ENCODE measurements at regions not wholly inside any gene's neighbourhood (a gene's known extent, or its start where the extent isn't known, plus 50 kb on each side); places are given as distances from the start of the nearest gene placed in this dataset.

GRCh38 chrX:10813761-10814160 lies 193.4 kb upstream of the MID1 start:
- Histone ChIP-seq H3K27ac (ENCODE audit: low read depth, low read length) (no peak overlapping the region), H3K27me3 (ENCODE audit: insufficient read depth, low read length) (no peaks in the 10 kb centered on the region), H2AFZ (ENCODE audit: low read length, unreplicated experiment) (no peak overlapping the region), H3K4me1 (ENCODE audit: control insufficient read depth, insufficient read depth, low read length, unreplicated experiment) (no peaks in the 10 kb centered on the region), H3K36me3 (ENCODE audit: insufficient read depth, low read length) (no peaks in the 10 kb centered on the region), H3K79me2 (ENCODE audit: control insufficient read depth, insufficient read depth, low read length, unreplicated experiment) (no peaks in the 10 kb centered on the region), H3K4me3 (ENCODE audit: low read depth, low read length) (no peak overlapping the region)

DNA sequence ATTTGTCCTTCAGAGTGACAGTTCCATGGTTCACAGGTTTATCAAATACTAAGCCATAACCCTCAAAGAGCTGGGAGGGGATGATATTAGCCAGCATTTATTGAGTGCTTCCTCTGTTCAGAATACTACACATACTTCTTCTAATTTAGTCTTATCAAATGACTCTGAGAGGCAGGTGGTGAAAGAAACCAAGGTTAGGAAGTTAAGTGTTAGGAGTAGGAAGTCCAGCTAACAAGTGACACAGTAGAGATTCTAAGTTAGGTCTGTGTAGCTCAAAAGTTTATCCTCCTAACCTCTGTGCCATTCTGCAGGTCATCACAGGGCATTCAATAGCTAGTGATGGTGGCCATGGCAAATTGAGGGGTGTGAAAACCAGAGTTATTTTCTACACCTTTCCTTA lies 198.3 kb upstream of the MID1 start:
- Histone ChIP-seq H3K4me1 (ENCODE audit: control insufficient read depth, insufficient read depth, low read length, unreplicated experiment) (peaks cover 8% of the 10 kb centered on the region), H2AFZ (ENCODE audit: low read length, unreplicated experiment) (no peak overlapping the region), H3K4me3 (ENCODE audit: low read depth, low read length) (no peak overlapping the region), H3K36me3 (ENCODE audit: insufficient read depth, low read length) (no peaks in the 10 kb centered on the region), H3K79me2 (ENCODE audit: control insufficient read depth, insufficient read depth, low read length, unreplicated experiment) (no peaks in the 10 kb centered on the region), H3K27ac (ENCODE audit: low read depth, low read length) (no peak overlapping the region), H3K27me3 (ENCODE audit: insufficient read depth, low read length) (no peaks in the 10 kb centered on the region)

GRCh38 chrX:10819973-10820372 lies 199.6 kb upstream of the MID1 start:
- H3K36me3 ChIP-seq (ENCODE audit: insufficient read depth, low read length) = no peaks in the 10 kb centered on the region
- H3K79me2 ChIP-seq (ENCODE audit: control insufficient read depth, insufficient read depth, low read length, unreplicated experiment) = no peaks in the 10 kb centered on the region
- H3K27me3 ChIP-seq (ENCODE audit: insufficient read depth, low read length) = no peaks in the 10 kb centered on the region
- peaks cover 8% of the 10 kb centered on the region for H3K4me1 ChIP-seq (ENCODE audit: control insufficient read depth, insufficient read depth, low read length, unreplicated experiment)
- H2AFZ ChIP-seq (ENCODE audit: low read length, unreplicated experiment) = no peak overlapping the region
- H3K27ac ChIP-seq (ENCODE audit: low read depth, low read length) = no peak overlapping the region
- no peak overlapping the region for H3K4me3 ChIP-seq (ENCODE audit: low read depth, low read length)

DNA sequence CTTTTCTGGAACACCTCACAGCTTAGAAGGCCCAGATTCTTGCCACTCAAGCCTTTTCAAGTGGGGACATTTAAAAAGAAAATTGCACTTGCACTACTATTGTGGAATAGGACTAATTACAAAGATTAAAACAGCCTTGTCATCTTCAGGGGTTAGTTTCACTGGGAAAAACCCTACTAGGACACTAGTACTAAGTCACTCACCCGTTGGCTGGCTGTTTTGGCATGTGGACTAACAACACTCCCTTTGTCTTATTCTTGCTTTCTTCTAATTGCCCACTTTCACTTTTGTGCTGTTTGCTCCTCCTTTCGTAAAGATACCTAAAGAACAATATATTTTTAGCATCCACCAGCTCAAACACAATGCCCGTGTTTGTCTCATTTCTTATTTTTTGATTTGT lies 200.9 kb upstream of the MID1 start:
- Histone ChIP-seq H3K27ac (ENCODE audit: low read depth, low read length) (no peak overlapping the region), H3K27me3 (ENCODE audit: insufficient read depth, low read length) (no peaks in the 10 kb centered on the region), H2AFZ (ENCODE audit: low read length, unreplicated experiment) (peak overlapping the region; percentile 91), H3K4me3 (ENCODE audit: low read depth, low read length) (peak overlapping the region; percentile 67), H3K79me2 (ENCODE audit: control insufficient read depth, insufficient read depth, low read length, unreplicated experiment) (no peaks in the 10 kb centered on the region), H3K36me3 (ENCODE audit: insufficient read depth, low read length) (no peaks in the 10 kb centered on the region), H3K4me1 (ENCODE audit: control insufficient read depth, insufficient read depth, low read length, unreplicated experiment) (peaks cover 8% of the 10 kb centered on the region)

- Histone ChIP-seq H3K4me3 (ENCODE audit: low read depth, low read length) (no peak overlapping the region), H3K79me2 (ENCODE audit: control insufficient read depth, insufficient read depth, low read length, unreplicated experiment) (no peaks in the 10 kb centered on the region), H2AFZ (ENCODE audit: low read length, unreplicated experiment) (no peak overlapping the region), H3K4me1 (ENCODE audit: control insufficient read depth, insufficient read depth, low read length, unreplicated experiment) (peaks cover 5% of the 10 kb centered on the region), H3K27ac (ENCODE audit: low read depth, low read length) (no peak overlapping the region), H3K36me3 (ENCODE audit: insufficient read depth, low read length) (no peaks in the 10 kb centered on the region), H3K27me3 (ENCODE audit: insufficient read depth, low read length) (no peaks in the 10 kb centered on the region)
Observed at GRCh38 chrX:10828036-10828435, 207.7 kb upstream of the MID1 start.

DNA sequence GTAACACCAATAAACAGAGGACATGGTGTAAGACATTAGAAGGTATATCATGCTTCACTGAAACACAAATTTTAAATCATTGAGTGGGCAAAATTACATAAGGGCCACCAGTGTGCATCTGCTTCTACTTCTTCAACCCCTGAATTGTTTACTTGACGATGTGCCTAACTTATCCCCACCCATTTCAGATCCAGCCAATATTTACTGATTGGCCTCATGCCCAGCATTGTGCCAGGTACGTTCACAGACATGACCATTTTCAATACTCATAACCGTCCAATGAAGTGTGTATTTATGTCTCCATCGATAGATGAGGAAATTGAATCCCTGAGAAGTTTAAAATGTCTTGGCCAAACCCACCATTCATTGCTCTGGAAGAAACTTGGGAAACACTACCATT lies 208.3 kb upstream of the MID1 start:
- Histone ChIP-seq H2AFZ (ENCODE audit: low read length, unreplicated experiment) (no peak overlapping the region), H3K4me1 (ENCODE audit: control insufficient read depth, insufficient read depth, low read length, unreplicated experiment) (peaks cover 7% of the 10 kb centered on the region), H3K4me3 (ENCODE audit: low read depth, low read length) (no peak overlapping the region), H3K79me2 (ENCODE audit: control insufficient read depth, insufficient read depth, low read length, unreplicated experiment) (no peaks in the 10 kb centered on the region), H3K36me3 (ENCODE audit: insufficient read depth, low read length) (no peaks in the 10 kb centered on the region), H3K27me3 (ENCODE audit: insufficient read depth, low read length) (no peaks in the 10 kb centered on the region), H3K27ac (ENCODE audit: low read depth, low read length) (no peak overlapping the region)

DNA sequence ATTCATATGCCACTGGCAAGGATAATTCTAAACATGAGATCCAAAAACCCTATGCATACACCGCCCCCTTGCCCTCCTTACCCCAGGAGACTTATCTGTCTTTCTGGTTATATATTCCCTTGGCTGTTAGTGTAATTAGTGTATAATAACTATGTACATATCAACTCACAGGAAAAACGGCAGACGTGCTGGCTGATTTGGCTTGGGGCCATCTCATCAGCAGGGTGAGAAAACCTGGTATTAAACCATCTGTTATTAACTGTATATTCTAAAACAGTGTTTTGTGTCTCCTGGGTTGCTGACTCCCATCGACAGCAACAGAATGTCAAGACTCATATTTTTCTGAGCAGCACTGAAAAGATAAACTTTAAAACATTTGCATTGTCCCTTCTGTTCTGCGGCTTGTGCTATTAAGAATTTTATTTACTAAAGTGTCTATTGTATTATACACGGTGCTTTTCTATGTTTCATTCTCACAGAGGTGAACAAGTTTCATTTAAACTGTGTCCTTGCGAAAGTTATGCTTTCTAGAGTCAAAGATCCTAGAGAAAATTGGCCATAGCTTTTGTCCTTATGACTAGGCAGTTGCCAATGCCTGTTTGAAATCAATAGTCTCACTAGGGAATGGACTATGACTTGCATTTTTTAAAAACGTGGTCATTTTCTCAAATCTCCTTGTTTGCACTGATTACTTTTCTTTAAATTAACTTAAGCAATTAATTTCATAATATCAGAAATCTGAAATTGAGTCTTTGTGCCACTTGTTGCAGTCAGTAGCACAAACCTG lies 211.5 kb upstream of the MID1 start:
- no peak overlapping the region for H3K27ac ChIP-seq (ENCODE audit: low read depth, low read length)
- no peaks in the 10 kb centered on the region for H3K79me2 ChIP-seq (ENCODE audit: control insufficient read depth, insufficient read depth, low read length, unreplicated experiment)
- peaks cover 7% of the 10 kb centered on the region for H3K4me1 ChIP-seq (ENCODE audit: control insufficient read depth, insufficient read depth, low read length, unreplicated experiment)
- no peaks in the 10 kb centered on the region for H3K27me3 ChIP-seq (ENCODE audit: insufficient read depth, low read length)
- H3K36me3 ChIP-seq (ENCODE audit: insufficient read depth, low read length) = no peaks in the 10 kb centered on the region
- no peak overlapping the region for H2AFZ ChIP-seq (ENCODE audit: low read length, unreplicated experiment)
- H3K4me3 ChIP-seq (ENCODE audit: low read depth, low read length) = 0 out of 2 replicates have a peak overlapping the region, but pooled peaks have one; percentile 72

DNA sequence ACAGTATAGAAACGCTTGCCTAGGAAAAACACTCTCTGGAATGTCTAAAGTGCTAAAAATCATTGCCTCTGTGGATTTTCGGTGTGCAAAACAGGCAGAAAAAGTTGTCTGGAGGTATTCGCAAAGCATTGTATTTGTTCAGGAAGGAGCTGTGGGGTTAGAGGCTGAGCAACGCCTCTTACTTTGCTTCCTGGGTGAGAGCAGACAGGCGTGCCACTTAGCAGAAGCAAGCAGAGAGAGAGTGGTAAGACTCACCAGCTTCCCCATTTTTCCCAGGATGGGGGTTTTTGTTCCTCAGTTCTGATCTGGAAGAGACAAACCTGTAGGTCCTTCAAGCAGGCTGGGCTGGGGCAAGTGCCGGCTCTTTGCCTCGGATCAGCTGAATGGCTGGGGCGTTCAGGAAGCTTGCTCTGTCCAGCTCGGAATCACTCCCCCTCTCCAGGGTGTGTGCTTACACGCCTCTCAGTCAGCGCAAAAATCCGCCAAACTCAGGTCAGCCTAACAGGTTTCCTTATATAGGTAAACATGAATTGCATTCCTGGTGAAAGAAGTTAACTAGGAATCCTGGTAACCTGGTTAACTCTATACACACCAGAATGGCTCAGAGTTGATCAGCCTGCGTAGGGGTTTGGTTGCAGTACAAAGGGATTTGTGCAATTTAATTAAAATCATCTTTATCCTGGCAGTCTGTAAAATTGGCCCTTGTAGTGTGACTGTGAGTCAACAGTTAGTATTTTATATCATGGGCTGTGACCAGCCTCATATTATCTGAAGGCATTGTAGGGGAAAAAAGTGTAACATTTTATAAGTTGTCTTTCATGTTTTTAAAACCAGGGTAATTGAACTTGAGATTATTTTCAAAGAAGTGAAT lies 213.1 kb upstream of the MID1 start:
- Histone ChIP-seq H3K79me2 (ENCODE audit: control insufficient read depth, insufficient read depth, low read length, unreplicated experiment) (no peaks in the 10 kb centered on the region), H3K36me3 (ENCODE audit: insufficient read depth, low read length) (no peaks in the 10 kb centered on the region), H3K27ac (ENCODE audit: low read depth, low read length) (no peak overlapping the region), H3K4me3 (ENCODE audit: low read depth, low read length) (peak overlapping the region; percentile 72), H3K4me1 (ENCODE audit: control insufficient read depth, insufficient read depth, low read length, unreplicated experiment) (peaks cover 7% of the 10 kb centered on the region), H3K27me3 (ENCODE audit: insufficient read depth, low read length) (no peaks in the 10 kb centered on the region), H2AFZ (ENCODE audit: low read length, unreplicated experiment) (peak overlapping the region; percentile 81)

GRCh38 chrX:10841579-10841978 lies 221.2 kb upstream of the MID1 start:
- Histone ChIP-seq H3K36me3 (ENCODE audit: insufficient read depth, low read length) (no peaks in the 10 kb centered on the region), H3K27me3 (ENCODE audit: insufficient read depth, low read length) (no peaks in the 10 kb centered on the region), H3K79me2 (ENCODE audit: control insufficient read depth, insufficient read depth, low read length, unreplicated experiment) (no peaks in the 10 kb centered on the region), H3K27ac (ENCODE audit: low read depth, low read length) (no peak overlapping the region), H2AFZ (ENCODE audit: low read length, unreplicated experiment) (peak overlapping the region; percentile 14), H3K4me3 (ENCODE audit: low read depth, low read length) (no peak overlapping the region), H3K4me1 (ENCODE audit: control insufficient read depth, insufficient read depth, low read length, unreplicated experiment) (no peaks in the 10 kb centered on the region)

DNA sequence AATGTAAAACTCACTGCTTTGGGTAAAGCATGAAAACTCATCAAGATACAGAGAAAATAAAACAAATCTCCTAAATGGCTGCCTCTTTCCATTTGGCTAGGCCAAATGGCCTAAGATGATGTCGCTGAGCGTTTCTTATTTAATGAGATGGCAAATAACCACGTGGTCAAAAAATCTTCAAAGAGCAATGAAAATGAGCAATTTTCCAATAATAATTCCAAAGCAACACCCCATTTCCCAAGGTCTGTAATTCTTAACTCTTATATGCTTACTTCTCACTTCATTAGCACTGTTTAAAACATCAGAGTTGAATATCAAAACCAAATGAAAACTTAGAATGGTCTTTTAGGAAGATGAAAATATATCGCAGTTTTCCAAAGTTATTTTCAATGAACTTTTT lies 222.3 kb upstream of the MID1 start:
- H3K27me3 ChIP-seq (ENCODE audit: insufficient read depth, low read length) = no peaks in the 10 kb centered on the region
- H3K4me1 ChIP-seq (ENCODE audit: control insufficient read depth, insufficient read depth, low read length, unreplicated experiment) = peaks cover 5% of the 10 kb centered on the region
- no peaks in the 10 kb centered on the region for H3K79me2 ChIP-seq (ENCODE audit: control insufficient read depth, insufficient read depth, low read length, unreplicated experiment)
- no peaks in the 10 kb centered on the region for H3K36me3 ChIP-seq (ENCODE audit: insufficient read depth, low read length)
- H2AFZ ChIP-seq (ENCODE audit: low read length, unreplicated experiment) = no peak overlapping the region
- H3K4me3 ChIP-seq (ENCODE audit: low read depth, low read length) = no peak overlapping the region
- no peak overlapping the region for H3K27ac ChIP-seq (ENCODE audit: low read depth, low read length)

DNA sequence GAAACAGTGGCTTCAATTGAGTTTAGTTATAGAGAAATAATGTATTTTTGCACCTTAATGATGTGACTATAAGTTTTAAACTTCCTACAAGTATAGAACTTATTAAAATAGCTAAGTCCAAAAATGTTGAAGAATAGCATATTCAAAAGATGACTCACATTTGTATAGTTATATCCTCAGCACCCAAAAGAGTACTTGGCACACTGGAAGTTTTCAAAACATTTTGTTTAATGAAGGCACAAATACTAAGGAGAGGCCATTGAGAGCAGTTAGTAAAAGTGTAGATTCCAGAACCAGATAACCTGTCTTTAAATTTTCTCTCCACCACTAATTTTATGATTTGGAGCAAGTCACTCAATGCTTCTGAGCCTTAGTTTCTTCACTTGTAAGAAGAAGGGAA lies 226.9 kb upstream of the MID1 start:
- H3K4me3 ChIP-seq (ENCODE audit: low read depth, low read length) = no peak overlapping the region
- H3K27me3 ChIP-seq (ENCODE audit: insufficient read depth, low read length) = no peaks in the 10 kb centered on the region
- H3K79me2 ChIP-seq (ENCODE audit: control insufficient read depth, insufficient read depth, low read length, unreplicated experiment) = no peaks in the 10 kb centered on the region
- H3K4me1 ChIP-seq (ENCODE audit: control insufficient read depth, insufficient read depth, low read length, unreplicated experiment) = peaks cover 5% of the 10 kb centered on the region
- H3K36me3 ChIP-seq (ENCODE audit: insufficient read depth, low read length) = no peaks in the 10 kb centered on the region
- H3K27ac ChIP-seq (ENCODE audit: low read depth, low read length) = no peak overlapping the region
- H2AFZ ChIP-seq (ENCODE audit: low read length, unreplicated experiment) = no peak overlapping the region
